Fibroblast of peridontal ligament (primary cell): ENCODE measurements at regions not wholly inside any gene's neighbourhood (a gene's known extent, or its start where the extent isn't known, plus 50 kb on each side); places are given as distances from the start of the nearest gene placed in this dataset.

Experiments used
- DNase-seq: peaks from one replicate; pipeline ENCODE4 v3.0.0-alpha.2; 2010; ENCODE audit errors: extremely low read depth

DNA sequence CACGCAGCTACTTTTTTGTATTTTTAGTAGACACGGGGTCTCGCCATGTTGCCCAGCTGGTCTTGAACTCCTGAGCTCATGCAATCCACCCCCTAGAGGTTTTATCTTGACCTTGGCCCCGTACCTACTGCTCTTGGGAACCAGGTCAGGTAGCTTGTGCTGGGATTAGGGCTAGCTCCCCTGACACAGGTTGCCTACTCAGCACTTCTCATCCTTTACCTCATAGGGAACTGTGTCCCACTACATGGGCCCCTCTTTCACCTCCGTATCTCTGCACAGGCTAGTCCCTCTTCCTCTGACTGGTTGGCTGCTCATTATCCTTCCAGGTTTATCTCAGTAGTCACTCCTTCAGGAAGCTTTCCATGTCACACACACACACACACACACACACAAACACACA is 58.0 kb upstream of the ITPRID1 start:
- DNase-seq, result no peak

DNA sequence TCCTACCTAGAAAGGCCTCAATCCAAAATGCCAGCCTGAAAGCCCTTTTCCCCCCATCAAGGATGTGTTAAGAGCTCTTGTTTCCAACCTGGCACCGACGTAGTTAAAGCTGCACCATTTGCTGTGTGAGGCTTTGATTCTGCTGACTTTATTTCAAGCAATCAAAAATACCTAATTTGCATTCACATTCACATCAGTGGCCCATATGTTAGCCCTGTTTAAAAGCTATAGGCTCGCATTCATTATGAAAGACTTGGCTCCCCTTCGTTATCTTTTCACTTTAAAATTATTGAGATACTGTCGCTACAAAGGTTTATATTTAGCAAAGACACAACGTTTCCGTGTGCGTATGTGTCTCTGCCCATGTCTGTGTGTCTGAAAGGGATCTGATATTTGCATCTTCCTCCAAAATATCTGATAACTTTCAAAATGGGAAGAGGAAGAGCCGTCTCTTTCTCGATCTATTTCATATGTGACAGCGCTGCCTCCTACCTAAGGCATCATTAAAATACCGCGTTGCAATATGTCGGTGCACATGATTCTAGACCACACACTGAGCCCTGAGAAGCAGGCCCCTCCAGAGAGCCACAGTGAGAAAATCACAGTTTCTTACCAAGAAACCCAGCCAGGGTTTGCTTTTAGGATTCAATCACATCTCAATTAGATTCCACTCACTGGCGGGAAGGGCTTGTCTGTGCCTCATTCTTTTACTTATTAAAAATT is 57.1 kb upstream of the ITPRID1 start:
- DNase-seq, result no peak

DNA sequence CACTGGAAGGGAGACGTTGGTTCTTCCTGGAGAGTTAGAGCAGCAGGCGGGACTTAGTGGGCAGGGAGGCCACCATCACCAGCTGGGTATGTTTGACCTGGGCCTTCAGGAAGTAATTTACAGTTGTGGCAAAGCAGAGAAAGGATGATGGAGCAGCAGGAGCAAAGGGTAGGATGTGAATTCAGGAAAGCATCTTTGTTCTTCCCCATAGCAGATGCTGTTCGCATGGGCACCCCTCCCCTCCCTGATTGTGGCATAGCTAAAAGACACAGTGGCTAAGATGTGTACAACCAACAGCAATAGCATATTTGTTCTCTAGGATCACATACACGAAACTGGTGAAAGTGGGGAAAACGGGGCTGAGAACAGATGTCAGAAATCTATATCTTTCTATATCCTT is 56.3 kb upstream of the ITPRID1 start:
- DNase-seq, result no peak

DNA sequence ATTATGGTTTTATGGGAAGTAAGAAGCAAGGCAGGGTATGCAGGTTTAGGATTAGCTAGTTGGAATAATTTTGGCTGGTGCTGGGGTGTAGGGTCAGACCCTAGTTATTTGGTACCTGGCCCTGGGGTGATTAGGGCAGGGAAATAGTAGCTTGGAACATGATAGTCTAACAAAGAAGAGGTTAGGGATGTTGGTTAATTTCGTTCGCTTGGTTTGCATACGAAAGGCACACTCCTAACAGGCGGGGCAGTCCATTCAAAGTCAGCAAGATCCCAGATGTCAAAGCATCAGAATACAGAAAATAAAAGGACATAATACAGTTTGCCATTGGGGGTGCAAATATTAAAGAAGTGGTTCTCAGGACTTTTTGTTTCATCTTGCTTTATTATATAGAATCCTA is 55.7 kb upstream of the ITPRID1 start:
- no peak for DNase-seq

DNA sequence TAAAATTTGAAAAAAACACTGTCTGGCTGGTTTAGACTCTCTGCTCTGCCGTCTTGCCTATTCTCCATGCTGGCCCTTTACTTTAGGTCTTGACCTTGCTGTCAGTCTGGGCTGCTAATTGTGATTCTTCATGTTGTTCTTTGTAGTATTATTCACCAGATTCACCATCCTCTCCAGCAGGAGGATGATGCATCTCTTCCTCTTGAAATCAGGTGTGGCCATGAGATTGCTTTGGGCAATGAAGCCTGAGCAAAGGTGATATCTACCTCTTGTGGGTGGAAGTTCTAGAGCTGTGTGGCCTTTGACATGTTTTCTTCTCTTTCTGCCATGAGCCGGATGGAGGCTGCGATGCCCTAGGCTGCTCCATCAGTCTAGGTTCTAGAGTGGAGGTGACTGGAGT is 51.3 kb upstream of the ITPRID1 start:
- no peak for DNase-seq
